ENCODE measurements at regions not wholly inside any gene's neighbourhood (a gene's known extent, or its start where the extent isn't known, plus 50 kb on each side); places are given as distances from the start of the nearest gene placed in this dataset.

DNA sequence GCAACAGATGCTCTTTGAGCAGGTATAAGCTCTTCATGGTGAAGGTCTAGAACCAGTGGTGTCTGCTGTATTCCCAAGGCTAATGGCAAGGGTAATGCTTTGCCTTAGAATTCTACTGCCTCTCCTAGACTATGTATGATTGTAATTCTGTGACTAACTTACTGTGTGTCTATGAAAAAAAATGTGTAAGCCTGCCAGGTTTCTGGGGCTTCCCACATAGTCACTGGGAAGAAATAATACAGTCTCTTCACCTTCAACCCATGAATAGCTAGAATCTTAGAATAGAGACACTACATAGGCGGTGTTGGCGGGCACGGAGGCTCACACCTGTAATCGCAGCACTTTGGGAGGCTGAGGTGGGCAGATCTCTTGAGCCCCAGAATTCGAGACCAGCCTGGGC is 84.1 kb downstream of the C11orf91 start:
- Histone ChIP-seq H3K4me3 (no peak overlapping the region), H3K36me3 (replicated peaks in 1 of 2) (no peaks in the 10 kb centered on the region), H3K4me1 (replicated peaks in 1 of 2) (no peaks in the 10 kb centered on the region), H3K9me3 (replicated peaks in 1 of 3) (no peaks in the 10 kb centered on the region), H3K27ac (no peak overlapping the region), H3K27me3 (no peaks in the 10 kb centered on the region)
- 84 to 94% (median 90%) methylated on average over 5 of the region's 5 CpGs for WGBS, 4 donors
- TF ChIP-seq, protein P1, sequence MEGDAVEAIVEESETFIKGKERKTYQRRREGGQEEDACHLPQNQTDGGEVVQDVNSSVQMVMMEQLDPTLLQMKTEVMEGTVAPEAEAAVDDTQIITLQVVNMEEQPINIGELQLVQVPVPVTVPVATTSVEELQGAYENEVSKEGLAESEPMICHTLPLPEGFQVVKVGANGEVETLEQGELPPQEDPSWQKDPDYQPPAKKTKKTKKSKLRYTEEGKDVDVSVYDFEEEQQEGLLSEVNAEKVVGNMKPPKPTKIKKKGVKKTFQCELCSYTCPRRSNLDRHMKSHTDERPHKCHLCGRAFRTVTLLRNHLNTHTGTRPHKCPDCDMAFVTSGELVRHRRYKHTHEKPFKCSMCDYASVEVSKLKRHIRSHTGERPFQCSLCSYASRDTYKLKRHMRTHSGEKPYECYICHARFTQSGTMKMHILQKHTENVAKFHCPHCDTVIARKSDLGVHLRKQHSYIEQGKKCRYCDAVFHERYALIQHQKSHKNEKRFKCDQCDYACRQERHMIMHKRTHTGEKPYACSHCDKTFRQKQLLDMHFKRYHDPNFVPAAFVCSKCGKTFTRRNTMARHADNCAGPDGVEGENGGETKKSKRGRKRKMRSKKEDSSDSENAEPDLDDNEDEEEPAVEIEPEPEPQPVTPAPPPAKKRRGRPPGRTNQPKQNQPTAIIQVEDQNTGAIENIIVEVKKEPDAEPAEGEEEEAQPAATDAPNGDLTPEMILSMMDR (IDR thresholded peaks at IDR 0.05): no peak
- TF ChIP-seq POLR2A (IDR thresholded peaks at IDR 0.05): no peak
- intact Hi-C loops (cut with DNase I): no loop called here
- no peak for DNase-seq

DNA sequence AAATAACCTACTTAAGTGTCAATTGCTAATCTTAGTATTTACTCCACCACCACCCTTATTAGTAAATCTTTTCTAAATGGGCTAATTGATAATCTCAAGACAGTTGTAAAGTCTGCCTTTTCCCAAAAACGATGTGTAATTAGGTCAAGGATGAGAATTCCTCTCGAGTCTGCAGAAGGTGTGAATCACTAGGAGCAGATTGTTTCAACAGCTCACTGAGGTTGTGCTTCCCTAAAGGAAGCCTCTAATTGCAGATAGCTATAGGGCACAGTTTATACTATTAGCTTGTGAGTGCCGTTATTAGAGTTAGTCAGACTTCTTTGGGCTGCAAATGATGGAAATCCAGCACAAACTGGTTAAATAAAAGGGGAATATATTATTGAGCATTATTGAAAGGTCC is 84.9 kb downstream of the C11orf91 start:
- no peak for DNase-seq
- intact Hi-C loops (cut with DNase I): no loop called here
- no peak overlapping the region for H3K4me3 ChIP-seq
- TF ChIP-seq, protein P1 (IDR thresholded peaks at IDR 0.05): no peak
- no peak for TF ChIP-seq POLR2A (IDR thresholded peaks at IDR 0.05)
- H3K36me3 ChIP-seq (replicated peaks in 1 of 2): no peaks in the 10 kb centered on the region
- no peaks in the 10 kb centered on the region for H3K27me3 ChIP-seq
- 40 to 45% (median 42%) methylated on average over 3 of the region's 3 CpGs for WGBS, 4 donors
- no peak overlapping the region for H3K27ac ChIP-seq
- no peaks in the 10 kb centered on the region for H3K9me3 ChIP-seq (replicated peaks in 1 of 3)
- no peaks in the 10 kb centered on the region for H3K4me1 ChIP-seq (replicated peaks in 1 of 2)

DNA sequence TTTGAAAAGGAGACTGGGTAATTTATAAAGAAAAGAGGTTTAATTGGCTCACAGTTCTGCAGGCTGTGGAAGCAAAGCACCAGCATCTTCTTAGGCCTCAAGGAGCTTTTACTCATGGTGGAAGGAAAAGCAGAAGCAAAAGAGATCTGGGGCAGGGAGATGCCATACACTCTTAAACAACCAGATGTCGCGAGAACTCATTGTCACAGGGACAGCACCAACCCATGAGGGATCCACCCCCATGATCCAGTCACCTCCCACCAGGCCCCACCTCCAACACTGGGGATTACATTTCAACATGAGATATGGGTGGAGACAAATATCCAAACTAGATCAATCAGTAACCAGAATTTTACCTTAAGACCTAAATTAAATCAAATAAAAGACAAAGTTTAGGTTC is 87.2 kb downstream of the C11orf91 start:
- intact Hi-C loops (cut with DNase I): no loop called here
- Histone ChIP-seq H3K27ac (no peak overlapping the region), H3K4me1 (replicated peaks in 1 of 2) (no peaks in the 10 kb centered on the region), H3K27me3 (no peaks in the 10 kb centered on the region), H3K9me3 (replicated peaks in 1 of 3) (no peaks in the 10 kb centered on the region), H3K36me3 (replicated peaks in 1 of 2) (no peaks in the 10 kb centered on the region), H3K4me3 (no peak overlapping the region)
- no peak for DNase-seq
- no peak for TF ChIP-seq POLR2A (IDR thresholded peaks at IDR 0.05)
- TF ChIP-seq, protein P1 (IDR thresholded peaks at IDR 0.05): no peak
- 59 to 100% (median 80%) methylated on average over 2 of the region's 2 CpGs for WGBS, 4 donors

DNA sequence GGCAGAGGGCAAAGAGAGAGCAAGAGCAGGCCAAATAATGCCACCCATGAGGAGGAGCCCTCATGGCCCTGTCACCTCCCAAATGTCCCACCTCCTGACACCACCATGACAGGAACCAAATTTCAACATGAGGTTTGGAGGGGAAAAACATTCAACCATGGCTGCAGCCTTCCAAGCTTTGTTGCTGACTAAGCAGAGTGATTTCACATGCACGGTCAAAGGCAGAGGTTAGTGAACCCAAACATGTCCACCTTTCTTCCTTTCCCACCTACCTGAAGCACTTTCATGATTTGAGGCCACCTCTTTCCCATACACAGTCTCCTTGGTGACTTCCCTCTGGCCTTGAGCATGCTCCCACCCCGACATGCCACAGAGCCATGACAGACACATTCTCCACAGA is 89.7 kb downstream of the C11orf91 start:
- DNase-seq: no peak
- Histone ChIP-seq H3K27me3 (no peaks in the 10 kb centered on the region), H3K4me1 (replicated peaks in 1 of 2) (no peaks in the 10 kb centered on the region), H3K36me3 (replicated peaks in 1 of 2) (no peaks in the 10 kb centered on the region), H3K9me3 (replicated peaks in 1 of 3) (no peaks in the 10 kb centered on the region), H3K4me3 (no peak overlapping the region), H3K27ac (no peak overlapping the region)
- intact Hi-C loops (cut with DNase I): no loop called here
- 65 to 83% (median 71%) methylated on average over 2 of the region's 2 CpGs for WGBS, 4 donors
- TF ChIP-seq POLR2A (IDR thresholded peaks at IDR 0.05): no peak
- TF ChIP-seq, protein P1 (IDR thresholded peaks at IDR 0.05): no peak

Data from adrenal gland (tissue), 9 donors.